NB4 (cell line): ENCODE measurements at regions not wholly inside any gene's neighbourhood (a gene's known extent, or its start where the extent isn't known, plus 50 kb on each side); places are given as distances from the start of the nearest gene placed in this dataset.

Source experiments
- DNase-seq: peaks from one replicate; pipeline ENCODE4 v3.0.0; 2010; ENCODE audit warnings: low read depth
- H3K4me3 ChIP-seq: one replicate; pipeline ENCODE4 v1.5.1; 2011; ENCODE audit warnings: mild to moderate bottlenecking, low read depth, low read length, moderate library complexity
- MAX ChIP-seq: IDR thresholded peaks from 2 replicates; pipeline ENCODE4 v1.6.1; 2011; ENCODE audit warnings: low read depth, low read length
- MYC ChIP-seq: IDR thresholded peaks from 2 replicates; pipeline ENCODE4 v1.6.1; 2011; ENCODE audit warnings: low read depth, low read length
- POLR2A ChIP-seq: IDR thresholded peaks from 2 replicates; pipeline ENCODE4 v1.6.1; 2011; ENCODE audit warnings: mild to moderate bottlenecking; ENCODE audit not compliant: insufficient read length; ENCODE audit errors: extremely low read depth
- TF ChIP-seq, protein P1 (sequence below): IDR thresholded peaks from one replicate; pipeline ENCODE4 v1.5.1; 2012; ENCODE audit warnings: low read depth, low read length

DNA sequence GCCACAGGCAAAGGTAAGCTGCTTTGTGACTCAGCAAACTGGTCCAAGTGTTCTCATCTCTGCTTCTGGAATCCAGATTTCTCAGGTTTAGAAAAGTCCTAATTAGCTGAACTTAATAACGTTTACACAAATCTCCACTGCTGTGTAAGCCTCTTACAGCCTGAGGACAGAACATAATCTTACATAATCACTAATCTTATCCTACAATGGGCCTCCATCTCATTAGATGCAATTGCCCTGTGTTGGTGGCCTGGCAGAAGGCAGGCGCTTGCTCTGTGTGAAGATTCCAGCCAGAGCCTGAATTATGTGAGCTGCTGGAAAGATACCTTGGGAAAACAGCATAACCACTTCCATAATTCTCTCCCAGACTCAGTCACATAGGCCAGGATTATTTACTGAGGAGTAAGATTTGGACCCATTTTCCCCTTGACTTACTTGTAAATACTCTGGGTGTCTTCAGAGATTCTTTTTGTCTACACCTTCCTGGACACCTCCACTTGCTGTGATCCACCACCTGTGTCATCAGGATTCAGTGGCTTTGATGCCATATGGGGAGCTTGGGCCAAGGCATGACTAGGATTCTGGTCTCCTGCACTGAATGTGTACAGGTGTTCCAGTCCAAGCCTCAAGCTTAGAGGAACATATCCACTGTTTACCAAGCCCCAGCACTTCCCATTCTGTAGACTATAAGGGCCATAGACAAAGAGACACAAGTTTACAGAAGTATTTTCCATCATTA, 104.4 kb downstream of the C6orf118 start:
- TF ChIP-seq POLR2A (no peak), MYC (no peak), MAX (no peak)
- TF ChIP-seq, protein P1, sequence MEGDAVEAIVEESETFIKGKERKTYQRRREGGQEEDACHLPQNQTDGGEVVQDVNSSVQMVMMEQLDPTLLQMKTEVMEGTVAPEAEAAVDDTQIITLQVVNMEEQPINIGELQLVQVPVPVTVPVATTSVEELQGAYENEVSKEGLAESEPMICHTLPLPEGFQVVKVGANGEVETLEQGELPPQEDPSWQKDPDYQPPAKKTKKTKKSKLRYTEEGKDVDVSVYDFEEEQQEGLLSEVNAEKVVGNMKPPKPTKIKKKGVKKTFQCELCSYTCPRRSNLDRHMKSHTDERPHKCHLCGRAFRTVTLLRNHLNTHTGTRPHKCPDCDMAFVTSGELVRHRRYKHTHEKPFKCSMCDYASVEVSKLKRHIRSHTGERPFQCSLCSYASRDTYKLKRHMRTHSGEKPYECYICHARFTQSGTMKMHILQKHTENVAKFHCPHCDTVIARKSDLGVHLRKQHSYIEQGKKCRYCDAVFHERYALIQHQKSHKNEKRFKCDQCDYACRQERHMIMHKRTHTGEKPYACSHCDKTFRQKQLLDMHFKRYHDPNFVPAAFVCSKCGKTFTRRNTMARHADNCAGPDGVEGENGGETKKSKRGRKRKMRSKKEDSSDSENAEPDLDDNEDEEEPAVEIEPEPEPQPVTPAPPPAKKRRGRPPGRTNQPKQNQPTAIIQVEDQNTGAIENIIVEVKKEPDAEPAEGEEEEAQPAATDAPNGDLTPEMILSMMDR: no peak
- DNase-seq: no peak
- H3K4me3 ChIP-seq: no peak overlapping the region

DNA sequence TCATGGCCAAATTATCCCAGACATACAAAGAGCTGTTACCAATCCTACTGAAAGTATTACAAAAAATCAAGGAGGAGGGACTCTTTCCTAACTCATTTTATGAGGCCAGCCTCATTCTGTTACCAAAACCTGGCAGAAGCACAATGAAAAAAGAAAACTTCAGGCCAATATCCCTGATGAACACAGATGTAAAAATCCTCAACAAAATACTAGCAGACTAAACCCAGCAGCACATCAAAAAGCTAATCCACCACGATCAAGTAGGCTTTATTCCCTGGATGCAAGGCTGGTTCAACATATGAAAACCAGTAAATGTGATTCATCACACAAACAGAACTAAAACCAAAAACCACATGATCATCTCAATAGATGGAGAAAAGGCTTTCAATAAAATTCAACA, 109.2 kb downstream of the C6orf118 start:
- H3K4me3 ChIP-seq: no peak overlapping the region
- TF ChIP-seq MYC (no peak), MAX (no peak), POLR2A (no peak)
- TF ChIP-seq, protein P1: no peak
- DNase-seq: no peak

DNA sequence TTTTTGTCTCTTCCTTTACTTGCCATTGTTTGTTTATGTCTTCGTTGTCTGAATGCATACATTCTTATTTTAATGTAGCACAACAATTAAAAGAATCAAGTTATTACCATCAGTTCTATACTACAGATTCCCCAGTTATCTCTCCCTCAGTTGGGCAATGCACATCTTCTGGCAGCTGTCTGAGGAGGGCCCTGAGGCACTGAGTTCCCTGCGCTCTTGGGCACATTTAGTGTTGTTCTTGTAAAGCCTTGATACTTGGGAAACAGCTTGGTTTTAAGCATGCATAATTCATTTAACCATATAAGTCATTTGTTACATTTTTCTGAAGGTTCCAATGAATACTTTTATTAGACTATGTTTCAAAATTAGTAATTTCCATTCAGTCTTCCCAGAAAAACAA, 117.9 kb downstream of the C6orf118 start:
- DNase-seq: no peak
- no peak overlapping the region for H3K4me3 ChIP-seq
- TF ChIP-seq POLR2A (no peak), MAX (no peak), MYC (no peak)
- TF ChIP-seq, protein P1: no peak

DNA sequence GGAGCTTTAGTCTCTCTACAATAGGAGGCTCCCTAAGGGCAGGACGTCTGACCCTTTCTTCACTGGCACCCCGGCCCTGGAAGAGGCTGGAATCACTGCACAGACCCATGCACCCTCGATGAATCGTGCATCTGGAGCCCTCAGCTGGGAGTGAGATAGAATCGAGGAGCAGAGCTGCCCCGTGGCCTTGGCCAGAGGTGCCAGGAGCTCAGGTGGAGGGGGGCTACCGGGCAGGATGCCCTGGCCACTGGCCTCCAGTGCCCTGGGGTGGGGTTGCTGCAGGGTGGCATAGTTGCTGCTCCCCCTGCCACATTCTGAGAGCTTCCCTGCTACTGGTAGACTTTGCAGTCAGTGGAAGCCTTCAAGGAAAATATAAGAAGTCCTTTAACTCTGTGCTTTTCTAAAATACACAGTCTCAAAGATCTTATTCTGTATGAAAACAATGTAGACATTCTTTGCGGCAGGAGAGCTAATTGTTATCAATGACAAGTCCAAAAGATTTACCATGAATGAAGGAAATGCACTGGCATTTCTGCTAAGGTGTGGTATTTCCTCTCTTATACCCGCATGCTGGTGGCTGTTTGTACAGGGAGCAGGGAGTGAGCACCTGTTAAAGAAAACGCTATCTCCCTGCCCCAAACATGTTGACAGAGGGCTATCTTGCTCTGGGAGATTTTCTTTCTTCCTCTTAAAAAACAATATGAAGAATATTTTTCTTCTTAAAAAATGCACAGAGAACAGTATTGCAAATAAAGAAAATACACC, 122.8 kb downstream of the C6orf118 start:
- H3K4me3 ChIP-seq: no peak overlapping the region
- TF ChIP-seq MAX (no peak), POLR2A (no peak), MYC (no peak)
- TF ChIP-seq, protein P1: no peak
- no peak for DNase-seq

DNA sequence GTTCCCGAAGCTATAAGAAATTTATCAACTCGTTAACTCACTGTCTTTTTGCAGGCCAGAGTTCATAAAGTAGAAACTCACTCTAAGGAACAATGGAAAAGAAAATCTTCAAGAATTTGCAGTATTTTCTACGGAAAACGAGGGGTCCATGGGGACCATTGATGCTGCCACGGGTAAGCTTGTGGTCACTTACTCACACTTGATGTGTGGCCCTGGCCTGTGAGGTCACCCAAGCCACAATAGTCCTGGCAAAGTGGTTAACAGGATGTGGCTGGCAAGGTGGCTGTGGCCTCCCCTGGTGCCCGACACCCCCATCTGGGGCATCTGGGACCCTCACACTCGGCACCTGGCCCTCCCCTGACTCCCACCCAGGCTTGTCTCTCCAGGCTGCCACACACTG, 123.4 kb downstream of the C6orf118 start:
- peak; percentile 90 for DNase-seq
- TF ChIP-seq, protein P1: no peak
- TF ChIP-seq MYC (no peak), MAX (no peak), POLR2A (no peak)
- H3K4me3 ChIP-seq: no peak overlapping the region
